ENCODE measurements at regions not wholly inside any gene's neighbourhood (a gene's known extent, or its start where the extent isn't known, plus 50 kb on each side); places are given as distances from the start of the nearest gene placed in this dataset.
"Not testable (repeated sequence)": the region's sequence is repeated elsewhere in the genome, so short reads cannot be mapped to it uniquely, and the experiment has no call there.

- intact Hi-C loops (cut with micrococcal nuclease; ENCODE audit: unreplicated experiment), result not testable (repeated sequence)
Observed at GRCh38 chr7:150003973-150004372, 130.2 kb downstream of the ATP6V0E2 start.

GRCh38 chr7:150004843-150005242 is 131.1 kb downstream of the ATP6V0E2 start:
- H3K79me2 ChIP-seq (ENCODE audit: insufficient read depth, low read length); H3K4me2 ChIP-seq (ENCODE audit: low read depth, low read length); intact Hi-C loops (cut with micrococcal nuclease; ENCODE audit: unreplicated experiment); H3K4me3 ChIP-seq (replicated peaks in 1 of 3; ENCODE audit: insufficient read depth in 1 of 3, low read depth in 2 of 3, low read length in 3 of 3); H3K27me3 ChIP-seq (ENCODE audit: control insufficient read depth in 1 of 2, insufficient read depth in 2 of 2, low read length in 2 of 2); H3K9me3 ChIP-seq (ENCODE audit: low read length); ATAC-seq; in situ Hi-C loops (cut with HindIII; ENCODE audit: extremely low pct_ligation_motif_present, low pct_unique_long_range_greater_than_20kb); H3K36me3 ChIP-seq (replicated peaks in 1 of 2; ENCODE audit: control insufficient read depth in 1 of 2, insufficient read depth in 2 of 2, low read length in 2 of 2); H3K27ac ChIP-seq (ENCODE audit: extremely low read length, insufficient read depth, low read length); FAIRE-seq; CTCF ChIA-PET (ENCODE audit: low intra/inter-chr PET ratio, low total read pairs); H3K4me1 ChIP-seq (ENCODE audit: insufficient read depth, low read length); H2AFZ ChIP-seq (ENCODE audit: low read length); H3K9ac ChIP-seq (ENCODE audit: insufficient read depth, low read depth, low read length); BruUV-seq (replicated peaks); POLR2A ChIA-PET; DNase-seq (ENCODE audit: low spot score); H4K20me1 ChIP-seq (ENCODE audit: insufficient read depth, low read length): not testable (repeated sequence)
- WGBS (ENCODE audit: low lambda C conversion rate), result 76% methylated on average over 4 of the region's 4 CpGs

More at GRCh38 chr7:150003973-150004372, 130.2 kb downstream of the ATP6V0E2 start:
- H3K27ac ChIP-seq (ENCODE audit: extremely low read length, insufficient read depth, low read length); H3K36me3 ChIP-seq (replicated peaks in 1 of 2; ENCODE audit: control insufficient read depth in 1 of 2, insufficient read depth in 2 of 2, low read length in 2 of 2); ATAC-seq; H4K20me1 ChIP-seq (ENCODE audit: insufficient read depth, low read length); FAIRE-seq; H3K79me2 ChIP-seq (ENCODE audit: insufficient read depth, low read length); H3K9me3 ChIP-seq (ENCODE audit: low read length); H2AFZ ChIP-seq (ENCODE audit: low read length); BruUV-seq (replicated peaks); H3K9ac ChIP-seq (ENCODE audit: insufficient read depth, low read depth, low read length); DNase-seq (ENCODE audit: low spot score); H3K4me2 ChIP-seq (ENCODE audit: low read depth, low read length); H3K4me1 ChIP-seq (ENCODE audit: insufficient read depth, low read length); H3K4me3 ChIP-seq (replicated peaks in 1 of 3; ENCODE audit: insufficient read depth in 1 of 3, low read depth in 2 of 3, low read length in 3 of 3); in situ Hi-C loops (cut with HindIII; ENCODE audit: extremely low pct_ligation_motif_present, low pct_unique_long_range_greater_than_20kb); CTCF ChIA-PET (ENCODE audit: low intra/inter-chr PET ratio, low total read pairs); H3K27me3 ChIP-seq (ENCODE audit: control insufficient read depth in 1 of 2, insufficient read depth in 2 of 2, low read length in 2 of 2); POLR2A ChIA-PET; TF ChIP-seq ATF7 (CRISPR knock-in tag; IDR thresholded peaks at IDR 0.05): not testable (repeated sequence)
- WGBS (ENCODE audit: low lambda C conversion rate), result 63% methylated on average over 2 of the region's 2 CpGs
- TF ChIP-seq ATF7 (IDR thresholded peaks at IDR 0.05), result peak; percentile 76

- H3K79me2 ChIP-seq (ENCODE audit: insufficient read depth, low read length); H3K9ac ChIP-seq (ENCODE audit: insufficient read depth, low read depth, low read length); H3K36me3 ChIP-seq (replicated peaks in 1 of 2; ENCODE audit: control insufficient read depth in 1 of 2, insufficient read depth in 2 of 2, low read length in 2 of 2); H3K4me3 ChIP-seq (replicated peaks in 1 of 3; ENCODE audit: insufficient read depth in 1 of 3, low read depth in 2 of 3, low read length in 3 of 3); H3K4me2 ChIP-seq (ENCODE audit: low read depth, low read length); DNase-seq (ENCODE audit: low spot score); H4K20me1 ChIP-seq (ENCODE audit: insufficient read depth, low read length); H3K27me3 ChIP-seq (ENCODE audit: control insufficient read depth in 1 of 2, insufficient read depth in 2 of 2, low read length in 2 of 2); H3K9me3 ChIP-seq (ENCODE audit: low read length); ATAC-seq; intact Hi-C loops (cut with micrococcal nuclease; ENCODE audit: unreplicated experiment); in situ Hi-C loops (cut with HindIII; ENCODE audit: extremely low pct_ligation_motif_present, low pct_unique_long_range_greater_than_20kb); H2AFZ ChIP-seq (ENCODE audit: low read length); H3K4me1 ChIP-seq (ENCODE audit: insufficient read depth, low read length); FAIRE-seq; CTCF ChIA-PET (ENCODE audit: low intra/inter-chr PET ratio, low total read pairs); H3K27ac ChIP-seq (ENCODE audit: extremely low read length, insufficient read depth, low read length); BruUV-seq (replicated peaks); POLR2A ChIA-PET: not testable (repeated sequence)
- WGBS (ENCODE audit: low lambda C conversion rate), result 45% methylated on average over 7 of the region's 9 CpGs
Observed at GRCh38 chr7:150009620-150010303, 136.0 kb downstream of the ATP6V0E2 start.
